ENCODE measurements at regions not wholly inside any gene's neighbourhood (a gene's known extent, or its start where the extent isn't known, plus 50 kb on each side); places are given as distances from the start of the nearest gene placed in this dataset.

- TF ChIP-seq, protein P1, sequence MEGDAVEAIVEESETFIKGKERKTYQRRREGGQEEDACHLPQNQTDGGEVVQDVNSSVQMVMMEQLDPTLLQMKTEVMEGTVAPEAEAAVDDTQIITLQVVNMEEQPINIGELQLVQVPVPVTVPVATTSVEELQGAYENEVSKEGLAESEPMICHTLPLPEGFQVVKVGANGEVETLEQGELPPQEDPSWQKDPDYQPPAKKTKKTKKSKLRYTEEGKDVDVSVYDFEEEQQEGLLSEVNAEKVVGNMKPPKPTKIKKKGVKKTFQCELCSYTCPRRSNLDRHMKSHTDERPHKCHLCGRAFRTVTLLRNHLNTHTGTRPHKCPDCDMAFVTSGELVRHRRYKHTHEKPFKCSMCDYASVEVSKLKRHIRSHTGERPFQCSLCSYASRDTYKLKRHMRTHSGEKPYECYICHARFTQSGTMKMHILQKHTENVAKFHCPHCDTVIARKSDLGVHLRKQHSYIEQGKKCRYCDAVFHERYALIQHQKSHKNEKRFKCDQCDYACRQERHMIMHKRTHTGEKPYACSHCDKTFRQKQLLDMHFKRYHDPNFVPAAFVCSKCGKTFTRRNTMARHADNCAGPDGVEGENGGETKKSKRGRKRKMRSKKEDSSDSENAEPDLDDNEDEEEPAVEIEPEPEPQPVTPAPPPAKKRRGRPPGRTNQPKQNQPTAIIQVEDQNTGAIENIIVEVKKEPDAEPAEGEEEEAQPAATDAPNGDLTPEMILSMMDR (IDR thresholded peaks at IDR 0.05; ENCODE audit: control extremely low read depth in 1 of 3, insufficient read depth in 1 of 3, low read depth in 1 of 3, low read length in 3 of 3): no peak
- TF ChIP-seq CHD2 (IDR thresholded peaks at IDR 0.05; ENCODE audit: low read length) (no peak), EP300 (IDR thresholded peaks at IDR 0.05; ENCODE audit: borderline replicate concordance in 1 of 2, low read depth in 2 of 2, low read length in 2 of 2) (no peak), SUZ12 (IDR thresholded peaks at IDR 0.05; ENCODE audit: low read length) (no peak), NRF1 (IDR thresholded peaks at IDR 0.05; ENCODE audit: low read depth, low read length) (no peak), EZH2 (IDR thresholded peaks at IDR 0.05; ENCODE audit: low read depth, low read length, severe bottlenecking) (no peak), HDAC2 (IDR thresholded peaks at IDR 0.05; ENCODE audit: borderline replicate concordance in 1 of 2, low read depth in 2 of 2, low read length in 2 of 2) (no peak)
- TF ChIP-seq, protein P2, sequence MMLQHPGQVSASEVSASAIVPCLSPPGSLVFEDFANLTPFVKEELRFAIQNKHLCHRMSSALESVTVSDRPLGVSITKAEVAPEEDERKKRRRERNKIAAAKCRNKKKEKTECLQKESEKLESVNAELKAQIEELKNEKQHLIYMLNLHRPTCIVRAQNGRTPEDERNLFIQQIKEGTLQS (IDR thresholded peaks at IDR 0.05; ENCODE audit: insufficient read depth, low read depth, low read length): no peak
Observed at GRCh38 chr1:232891656-232892317, 58.6 kb upstream of the NTPCR start.
